WTC11 (cell line): ENCODE measurements at regions not wholly inside any gene's neighbourhood (a gene's known extent, or its start where the extent isn't known, plus 50 kb on each side); places are given as distances from the start of the nearest gene placed in this dataset.

Source experiments
- CREB1 ChIP-seq: sonication (generic); formaldehyde crosslinking; IDR thresholded peaks from 2 replicates; pipeline ENCODE4 v1.8.0; 2023; ENCODE audit warnings: mild to moderate bottlenecking, missing genetic modification reagents
- CTCF ChIP-seq: fragments of 200-600 bp; IDR thresholded peaks from 2 replicates; pipeline ENCODE4 v1.8.0; 2022; ENCODE audit warnings: antibody characterized with exemption
- E2F4 ChIP-seq: sonication (generic); formaldehyde crosslinking; IDR thresholded peaks from 2 replicates; pipeline ENCODE4 v1.8.1; 2022; ENCODE audit warnings: low read depth, mild to moderate bottlenecking, moderate library complexity, missing genetic modification reagents, borderline replicate concordance
- JUN ChIP-seq: sonication (generic); formaldehyde crosslinking; IDR thresholded peaks from 2 replicates; pipeline ENCODE4 v1.8.0; 2023; ENCODE audit warnings: mild to moderate bottlenecking, missing genetic modification reagents

GRCh38 chr17:13420878-13421277, 180.9 kb downstream of the HS3ST3A1 start:
- no peak for TF ChIP-seq E2F4 (CRISPR knock-in tag)
- no peak for TF ChIP-seq CREB1 (CRISPR knock-in tag)
- no peak for TF ChIP-seq JUN (CRISPR knock-in tag)
- no peak for TF ChIP-seq CTCF
